Posterior vena cava (tissue), 2 donors: ENCODE measurements at regions not wholly inside any gene's neighbourhood (a gene's known extent, or its start where the extent isn't known, plus 50 kb on each side); places are given as distances from the start of the nearest gene placed in this dataset.

Experiments
- DNase-seq: peaks from one replicate; pipeline ENCODE4 v3.0.0-alpha.2; 2020; ENCODE audit warnings: low spot score
- intact Hi-C, 2 donors: fragments of 100-400 bp; cut with DNase I; formaldehyde crosslinking; loops; one replicate each; pipeline versions ENCODE4 v1.14.1 to v1.14.2; 2022 to 2023
- donor health status: DM: yes; HTN: yes; CAD: no.
- donor health status: DM: yes; HTN: yes; CAD: no.

DNA sequence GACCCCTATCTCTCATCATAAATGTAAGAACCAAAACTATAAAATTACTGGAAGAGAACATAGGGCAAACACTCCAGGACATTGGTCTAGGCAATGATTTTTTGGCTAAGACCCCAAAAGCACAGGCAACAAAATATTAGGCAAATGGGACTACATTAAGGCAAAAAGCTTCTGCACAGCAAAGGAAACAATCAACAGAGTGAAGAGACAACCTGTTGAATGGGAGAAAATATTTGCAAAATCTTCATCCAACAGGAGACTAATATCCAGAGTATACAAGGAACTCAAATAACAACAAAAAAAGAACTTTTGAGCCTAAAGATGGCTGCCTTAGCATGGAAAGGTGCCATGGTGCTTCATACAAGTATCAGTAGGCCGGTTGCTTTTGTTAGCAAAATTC lies 111.1 kb upstream of the FMR1 start:
- intact Hi-C loops: no loop called here
- no peak for DNase-seq

DNA sequence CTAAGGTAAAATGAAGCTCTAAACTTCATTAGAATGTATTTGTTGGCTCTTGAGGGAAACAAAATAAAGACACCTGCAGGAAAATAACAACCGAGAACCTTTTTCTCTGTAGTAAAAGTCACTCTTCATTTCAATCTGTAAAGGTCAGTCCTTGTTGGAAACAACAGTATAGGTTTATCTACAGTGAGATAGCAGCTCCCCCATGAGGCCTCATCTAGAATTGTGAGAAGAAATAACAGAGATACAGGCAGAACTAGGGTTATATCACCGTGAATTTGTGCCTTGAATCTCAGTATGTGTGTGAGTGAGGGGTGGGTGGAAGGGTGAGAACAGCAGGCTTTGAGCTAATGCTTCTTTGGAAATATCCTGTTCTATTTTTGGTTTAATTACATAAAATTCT lies 107.8 kb upstream of the FMR1 start:
- intact Hi-C loops: no loop called here
- DNase-seq: no peak

DNA sequence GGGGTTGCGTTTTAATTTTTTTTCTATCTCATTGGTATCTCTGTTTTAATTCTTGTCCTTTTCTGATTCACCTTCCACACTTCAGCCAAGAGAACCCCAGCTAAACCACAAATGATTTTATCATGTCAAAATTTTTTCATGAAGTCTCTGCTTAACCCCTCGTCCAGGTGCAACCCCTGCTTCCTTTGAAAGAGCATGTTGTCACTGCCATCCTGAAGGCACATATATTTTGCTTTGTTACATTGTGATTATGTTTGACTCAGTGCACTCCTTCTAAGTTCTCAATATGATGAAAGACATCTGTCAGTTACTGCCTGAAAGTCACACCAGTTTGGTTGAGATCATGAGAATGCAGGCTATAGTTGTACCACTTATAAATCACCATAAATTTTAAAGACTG lies 99.9 kb upstream of the FMR1 start:
- DNase-seq: no peak
- intact Hi-C loops: no loop called here

DNA sequence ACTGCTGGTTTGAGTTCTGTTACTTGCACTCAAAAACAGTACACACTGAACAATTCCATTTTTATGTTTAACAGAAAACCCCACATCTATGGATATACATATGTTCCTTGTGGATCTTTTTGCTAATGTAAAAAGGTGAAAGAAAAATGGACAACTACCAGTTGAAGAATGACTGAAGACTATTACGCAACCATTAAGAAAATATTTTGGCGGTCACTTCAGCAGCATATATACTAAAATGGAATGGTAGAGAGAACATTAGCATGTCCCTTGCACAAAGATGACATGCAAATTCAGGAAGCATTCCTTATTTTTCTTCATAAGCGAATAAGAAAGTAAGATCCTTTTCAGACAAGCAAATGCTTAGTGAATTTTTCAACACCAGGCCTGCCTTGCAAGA lies 84.6 kb upstream of the FMR1 start:
- intact Hi-C loops: no loop called here
- DNase-seq: no peak

GRCh38 chrX:147828719-147829118 lies 83.0 kb upstream of the FMR1 start:
- intact Hi-C loops: no loop called here
- DNase-seq: no peak

DNA sequence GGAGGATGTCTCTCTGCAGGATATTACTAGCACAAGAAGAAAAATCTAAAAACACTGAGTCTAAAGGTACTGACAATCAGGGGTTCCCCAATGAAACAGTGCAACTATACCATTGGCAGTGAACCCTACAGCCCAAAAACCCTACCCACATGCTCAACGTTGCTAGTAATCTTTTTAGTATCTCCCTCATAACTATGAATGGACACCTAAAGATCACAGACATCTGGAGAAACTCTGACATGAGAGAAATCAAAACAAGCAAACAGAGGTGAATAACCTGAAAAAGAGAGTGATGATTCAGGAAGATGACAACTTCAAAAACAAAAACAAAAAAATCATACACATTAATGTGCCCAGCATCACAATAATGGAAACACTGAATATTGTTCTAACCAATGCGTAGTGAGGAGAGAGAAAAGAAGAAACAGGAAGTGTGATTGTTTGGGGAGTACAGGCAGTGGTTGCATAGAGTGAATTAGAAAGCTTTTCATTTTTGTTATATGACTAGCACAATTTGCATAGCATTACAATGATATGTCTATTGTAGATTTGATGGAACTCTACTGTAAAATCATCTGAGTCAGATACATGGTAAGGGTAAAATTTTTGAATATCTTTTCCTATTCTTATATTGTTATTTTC lies 78.9 kb upstream of the FMR1 start:
- intact Hi-C loops: no loop called here
- DNase-seq: no peak

DNA sequence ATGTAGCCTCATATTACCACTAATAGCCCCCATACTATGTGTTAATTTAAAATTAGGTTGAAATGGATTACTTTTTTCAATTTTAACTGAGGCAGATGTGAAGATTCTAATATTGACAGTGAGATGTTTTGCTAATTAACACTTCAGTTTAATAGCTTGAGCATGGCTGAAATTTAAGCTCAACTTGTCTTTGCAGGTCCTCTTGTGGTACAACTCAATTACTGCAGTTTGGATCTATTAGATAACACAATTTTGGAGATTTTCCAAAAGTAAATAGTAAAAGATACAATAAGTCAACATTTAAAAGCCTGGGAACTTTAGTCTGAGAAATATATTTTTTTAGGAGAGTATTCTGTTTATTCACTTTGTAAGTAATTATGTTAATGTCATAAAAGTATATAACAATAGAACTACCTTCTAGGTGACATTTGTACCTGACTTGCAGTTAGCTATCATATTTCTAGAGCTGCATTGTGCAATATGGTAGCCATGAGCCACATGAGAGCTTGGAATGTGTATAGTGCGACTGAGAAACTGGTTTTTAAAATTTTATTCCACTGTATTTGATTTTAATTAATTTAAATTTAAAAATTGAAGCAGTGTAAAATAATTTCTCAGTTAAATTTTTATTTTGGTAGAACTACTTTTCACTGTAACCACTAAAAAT lies 73.1 kb upstream of the FMR1 start:
- DNase-seq: no peak
- intact Hi-C loops: no loop called here

- intact Hi-C loops: no loop called here
- DNase-seq: no peak
Observed at GRCh38 chrX:147846676-147847075, 65.0 kb upstream of the FMR1 start.

GRCh38 chrX:147847999-147848398 lies 63.7 kb upstream of the FMR1 start:
- intact Hi-C loops: no loop called here
- DNase-seq: no peak

- DNase-seq: no peak
- intact Hi-C loops: no loop called here
Observed at GRCh38 chrX:147848543-147849443, 62.9 kb upstream of the FMR1 start.

DNA sequence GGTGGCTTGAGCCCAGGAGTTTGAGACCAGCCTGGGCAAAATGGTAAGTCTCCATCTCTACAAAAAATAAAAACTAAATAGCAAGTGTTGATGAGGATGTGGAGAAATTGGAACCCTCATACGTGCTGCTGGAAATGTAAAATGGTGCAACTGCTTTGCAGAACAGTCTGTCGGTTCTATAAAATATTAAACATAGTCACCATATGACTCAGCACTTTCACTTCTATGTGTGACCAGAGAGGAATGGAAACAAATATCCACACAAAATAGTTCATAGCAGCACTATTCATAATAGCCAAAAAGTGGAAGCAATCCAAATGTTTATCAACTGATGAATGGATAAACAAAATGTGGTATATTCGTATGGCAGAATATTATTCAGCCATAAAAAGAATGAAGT lies 60.8 kb upstream of the FMR1 start:
- intact Hi-C loops: no loop called here
- DNase-seq: no peak

DNA sequence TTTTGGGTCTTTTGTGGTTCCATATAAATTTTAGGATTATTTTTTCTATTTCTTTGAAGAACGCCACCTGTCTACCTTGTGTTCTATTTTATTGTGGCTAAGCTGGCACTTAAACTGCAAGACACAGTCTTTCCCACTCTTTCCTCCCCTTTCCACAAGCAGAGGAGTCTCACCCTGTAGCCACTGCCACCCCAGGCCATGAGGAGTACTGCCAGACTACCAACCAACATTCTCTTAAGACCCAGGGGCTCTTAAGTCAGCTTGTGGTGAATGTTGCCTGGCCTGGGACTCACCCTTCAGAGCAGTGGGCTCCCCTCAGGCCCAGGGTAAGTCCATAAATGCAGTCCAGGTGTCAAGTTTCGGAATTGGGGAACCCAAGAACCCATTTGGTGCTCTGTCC lies 58.0 kb upstream of the FMR1 start:
- DNase-seq: no peak
- intact Hi-C loops: no loop called here

DNA sequence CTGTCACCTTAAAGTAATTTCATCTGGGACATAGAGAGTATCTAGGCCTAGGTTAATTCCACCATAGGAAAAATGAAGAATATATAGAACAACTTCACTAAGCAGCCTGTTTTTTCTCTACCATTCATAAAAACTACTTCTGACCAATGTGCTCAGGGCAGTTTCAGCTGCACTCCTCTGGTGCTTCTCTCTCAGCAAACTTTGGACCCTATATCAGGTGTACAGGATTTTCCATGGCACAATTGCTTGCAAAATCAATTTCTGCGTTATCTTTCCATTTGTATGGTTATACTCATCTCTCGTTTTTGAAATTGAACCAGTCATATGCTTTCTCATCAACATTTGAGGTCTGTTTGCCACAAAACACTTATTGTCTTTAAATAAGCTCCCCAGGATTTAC lies 52.1 kb upstream of the FMR1 start:
- intact Hi-C loops: no loop called here
- DNase-seq: no peak
